ENCODE measurements at regions not wholly inside any gene's neighbourhood (a gene's known extent, or its start where the extent isn't known, plus 50 kb on each side); places are given as distances from the start of the nearest gene placed in this dataset.
A peak's percentile ranks its signal among the peaks of the same experiment; 100 is the strongest.
"Not testable (repeated sequence)": the region's sequence is repeated elsewhere in the genome, so short reads cannot be mapped to it uniquely, and the experiment has no call there.

DNA sequence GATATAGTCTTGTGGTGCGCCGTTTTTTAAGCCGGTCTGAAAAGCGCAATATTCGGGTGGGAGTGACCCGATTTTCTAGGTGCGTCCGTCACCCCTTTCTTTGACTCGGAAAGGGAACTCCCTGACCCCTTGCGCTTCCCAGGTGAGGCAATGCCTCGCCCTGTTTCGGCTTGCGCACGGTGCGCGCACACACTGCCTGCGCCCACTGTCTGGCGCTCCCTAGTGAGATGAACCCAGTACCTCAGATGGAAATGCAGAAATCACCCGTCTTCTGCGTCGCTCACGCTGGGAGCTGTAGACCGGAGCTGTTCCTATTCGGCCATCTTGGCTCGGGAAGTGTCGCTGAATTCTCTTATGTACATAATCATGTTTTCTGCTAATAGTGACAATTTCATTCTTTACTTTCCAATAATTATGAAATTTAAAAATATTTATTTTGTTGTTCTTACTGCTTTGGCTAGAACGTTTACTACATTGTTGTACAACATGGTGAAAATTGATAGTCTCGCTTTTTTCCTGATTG, 61.2 kb upstream of the MINDY3 start:
- intact Hi-C loops (cut with DNase I); DNase-seq: not testable (repeated sequence)

DNA sequence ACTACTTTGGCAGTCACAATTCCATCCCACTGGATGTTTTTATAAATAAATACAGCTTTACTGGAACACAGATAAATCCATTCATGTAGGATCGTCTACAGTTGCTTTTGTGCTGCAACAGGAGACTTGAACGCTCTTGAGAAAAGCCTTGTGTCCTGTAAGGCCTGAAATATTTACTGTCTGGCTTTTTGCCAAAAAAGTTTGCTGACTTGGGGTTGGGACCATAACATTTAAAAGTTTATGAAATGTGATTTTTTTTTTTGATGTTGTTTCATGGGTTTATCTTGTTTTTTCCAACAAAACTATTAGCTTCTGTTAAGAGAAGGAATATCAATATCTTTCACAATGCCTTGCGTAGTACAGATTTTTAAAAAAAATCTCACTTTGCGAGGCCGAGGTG, 71.1 kb upstream of the MINDY3 start:
- intact Hi-C loops (cut with DNase I), result no loop called here
- DNase-seq, result no peak

DNA sequence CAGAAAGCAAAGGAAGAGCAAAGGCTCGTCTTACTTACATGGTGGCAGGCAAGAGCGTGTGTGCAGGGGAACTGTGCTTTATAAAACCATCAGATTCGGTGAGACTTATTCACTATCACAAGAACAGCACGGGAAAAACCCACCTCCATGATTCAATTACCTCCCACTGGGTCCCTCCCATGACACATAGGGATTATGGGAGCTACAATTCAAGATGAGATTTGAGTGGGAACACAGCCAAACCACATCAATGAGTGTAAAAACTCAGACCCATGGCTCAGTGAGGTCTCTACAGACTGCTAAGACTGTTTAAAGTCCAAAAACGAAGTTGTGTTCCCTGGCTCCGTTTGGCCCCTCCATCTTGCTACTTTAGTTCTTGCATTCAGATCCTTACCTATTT, 79.2 kb upstream of the MINDY3 start:
- DNase-seq; intact Hi-C loops (cut with DNase I): not testable (repeated sequence)

DNA sequence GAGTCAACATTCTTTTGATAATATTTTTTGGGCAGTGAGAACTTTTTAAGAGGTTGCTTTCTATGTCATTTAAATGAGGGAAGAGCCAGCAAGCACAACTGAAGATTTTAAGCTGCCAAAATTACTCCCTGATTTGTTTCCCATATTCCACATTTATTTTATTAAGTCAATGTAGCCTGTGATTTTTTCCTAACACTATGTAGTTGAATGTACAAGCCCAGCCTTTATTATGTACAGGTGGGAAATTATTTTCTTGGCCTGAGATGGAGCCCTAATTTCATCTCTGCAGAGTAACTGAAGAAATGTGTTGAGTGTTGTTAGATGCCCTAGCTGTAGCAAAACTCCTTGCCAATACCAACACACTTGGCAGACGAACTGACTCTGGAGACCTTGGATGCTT, 83.1 kb upstream of the MINDY3 start:
- no peak for DNase-seq
- intact Hi-C loops (cut with DNase I), result no loop called here

DNA sequence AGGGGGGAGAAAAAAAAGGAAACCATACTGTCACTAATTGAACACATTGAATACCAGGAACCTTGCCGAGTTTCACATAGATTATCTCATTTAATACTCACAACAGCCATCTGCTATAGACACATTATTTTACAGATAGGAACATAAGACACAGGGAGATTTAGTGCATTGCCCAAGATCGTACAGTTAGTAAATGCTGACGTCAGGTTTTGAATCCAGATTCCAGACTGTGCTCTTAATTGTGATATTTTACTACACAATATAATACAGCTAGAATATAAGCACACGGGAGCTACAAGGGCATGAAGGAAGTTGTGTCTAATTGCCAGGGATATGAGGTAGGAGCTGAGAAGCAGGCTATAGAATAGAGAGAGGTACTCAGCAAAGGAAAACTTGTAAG, 93.9 kb upstream of the MINDY3 start:
- intact Hi-C loops (cut with DNase I), result no loop called here
- no peak for DNase-seq

DNA sequence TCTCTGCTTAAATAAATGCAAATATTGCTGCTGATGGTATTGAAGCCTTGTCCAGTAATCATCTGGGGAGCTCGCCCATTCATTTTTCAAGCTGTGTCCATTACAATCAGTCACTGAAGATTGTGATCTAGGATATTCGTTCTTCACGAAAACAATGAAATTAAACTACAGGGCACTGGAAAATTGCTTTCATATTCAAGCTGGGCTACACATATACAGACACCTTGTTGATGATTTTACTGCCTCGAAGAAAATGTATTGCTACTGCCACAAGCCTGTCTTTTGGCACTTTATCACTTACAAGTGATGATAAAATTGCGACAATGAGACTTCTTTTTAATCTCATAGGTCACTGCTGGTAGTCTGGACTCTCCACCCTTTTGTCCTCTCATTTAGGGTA, 100.0 kb upstream of the MINDY3 start:
- intact Hi-C loops (cut with DNase I), result no loop called here
- DNase-seq, result no peak

DNA sequence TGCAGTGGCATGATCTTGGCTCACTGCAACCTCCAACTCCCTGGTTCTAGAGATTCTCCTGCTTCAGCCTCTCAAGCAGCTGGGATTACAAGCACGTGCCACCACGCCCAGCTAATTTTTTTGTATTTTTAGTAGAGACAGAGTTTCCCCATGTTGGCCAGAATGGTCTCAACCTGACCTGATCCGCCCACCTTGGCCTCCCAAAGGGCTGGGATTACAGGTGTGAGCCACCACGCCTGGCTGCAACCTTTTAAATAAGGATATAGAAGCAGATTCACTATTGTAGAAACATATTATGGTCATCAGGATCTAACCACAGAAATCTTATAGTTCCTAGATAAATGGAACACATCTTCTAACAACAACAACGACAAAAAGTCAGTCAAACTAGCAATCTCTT, 112.4 kb upstream of the MINDY3 start:
- peak in 1 of 10 donors; percentile 64 for DNase-seq
- intact Hi-C loops (cut with DNase I), result not testable (repeated sequence)

DNA sequence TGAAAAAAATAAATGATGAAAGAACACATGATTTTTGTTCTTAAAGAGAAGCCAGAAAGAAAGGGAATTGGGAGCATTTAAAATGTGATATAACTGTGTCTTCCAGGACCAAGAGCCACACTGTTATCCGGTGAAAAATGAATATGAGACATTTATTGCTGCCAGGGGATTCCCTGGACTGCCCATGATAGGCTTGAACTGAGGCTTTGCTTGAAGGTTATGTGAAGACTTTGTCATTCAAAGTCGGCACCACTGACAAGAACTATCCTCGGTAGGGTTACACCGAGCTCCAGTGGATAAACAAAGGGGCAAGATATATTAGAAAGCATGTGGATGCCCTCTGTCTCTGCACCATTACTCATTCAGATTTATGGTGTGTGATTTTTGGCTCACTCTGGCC, 125.4 kb upstream of the MINDY3 start:
- intact Hi-C loops (cut with DNase I), result no loop called here
- DNase-seq, result no peak

DNA sequence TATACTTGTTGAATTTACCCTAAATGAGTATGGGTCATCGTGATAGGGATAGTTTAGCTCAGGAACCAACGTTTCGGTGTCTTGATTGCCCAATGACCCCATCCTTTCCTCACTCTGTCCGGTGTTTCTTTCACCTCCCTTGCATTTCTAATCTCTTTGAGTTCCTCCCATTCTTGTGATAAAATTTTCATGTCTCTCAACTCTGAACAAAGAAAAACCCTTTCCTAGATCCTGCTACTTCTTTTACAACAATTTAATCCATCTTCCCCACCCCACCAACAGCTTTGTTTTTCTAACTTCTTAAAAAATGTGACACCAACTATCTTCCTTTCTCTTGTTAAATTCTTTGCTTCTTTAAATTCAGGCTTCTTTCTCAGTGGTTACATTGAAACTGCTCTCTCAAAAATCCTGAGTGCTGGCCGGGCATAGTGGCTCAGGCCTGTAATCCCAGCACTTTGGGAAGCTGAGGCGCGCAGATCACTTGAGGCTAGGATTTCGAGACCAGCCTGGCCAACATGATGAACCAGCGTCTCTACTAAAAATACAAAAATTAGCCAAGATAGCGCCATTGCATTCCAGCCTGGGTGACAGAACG, 130.3 kb upstream of the MINDY3 start:
- intact Hi-C loops (cut with DNase I), result no loop called here

DNA sequence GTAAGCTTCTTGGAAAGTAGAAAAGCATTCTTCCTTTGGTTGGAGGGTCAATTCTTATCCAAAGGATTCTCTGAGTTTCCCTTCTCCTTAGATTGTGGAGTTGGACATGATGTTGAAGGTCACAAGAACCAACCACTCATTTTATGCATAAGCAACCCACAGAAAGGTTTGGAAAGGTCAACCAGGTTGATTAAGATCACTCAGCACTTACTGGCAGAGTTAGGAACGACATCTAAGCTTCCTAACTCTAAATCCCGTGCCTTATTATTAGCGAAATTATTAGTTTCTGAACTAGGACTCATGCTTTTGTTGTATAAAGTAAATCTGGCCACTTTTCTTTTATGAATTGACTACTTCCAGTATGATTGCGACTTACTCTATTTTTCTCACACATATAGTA, 137.0 kb upstream of the MINDY3 start:
- DNase-seq, result no peak
- intact Hi-C loops (cut with DNase I), result no loop called here

More for the DNA sequence above, 130.3 kb upstream of the MINDY3 start:
- DNase-seq, result no peak

DNA sequence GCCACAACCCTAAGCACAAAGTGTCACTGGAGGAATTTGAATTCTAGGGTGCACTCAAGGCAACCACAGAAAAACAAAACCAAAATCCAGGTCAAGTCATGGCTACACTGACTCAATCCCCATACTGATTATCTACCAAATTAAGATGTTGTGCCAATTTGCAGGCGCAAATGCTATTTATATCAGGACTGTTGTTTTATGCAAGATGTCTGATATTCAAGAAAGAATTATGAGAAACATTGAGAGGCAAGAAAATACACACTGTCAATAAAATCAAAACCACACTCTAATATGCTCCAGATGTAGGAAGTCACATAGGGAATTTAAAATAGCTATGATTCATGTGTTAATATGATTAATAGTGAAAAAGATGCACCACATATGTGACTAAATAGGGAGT, 141.3 kb upstream of the MINDY3 start:
- intact Hi-C loops (cut with DNase I), result no loop called here
- DNase-seq, result no peak

DNA sequence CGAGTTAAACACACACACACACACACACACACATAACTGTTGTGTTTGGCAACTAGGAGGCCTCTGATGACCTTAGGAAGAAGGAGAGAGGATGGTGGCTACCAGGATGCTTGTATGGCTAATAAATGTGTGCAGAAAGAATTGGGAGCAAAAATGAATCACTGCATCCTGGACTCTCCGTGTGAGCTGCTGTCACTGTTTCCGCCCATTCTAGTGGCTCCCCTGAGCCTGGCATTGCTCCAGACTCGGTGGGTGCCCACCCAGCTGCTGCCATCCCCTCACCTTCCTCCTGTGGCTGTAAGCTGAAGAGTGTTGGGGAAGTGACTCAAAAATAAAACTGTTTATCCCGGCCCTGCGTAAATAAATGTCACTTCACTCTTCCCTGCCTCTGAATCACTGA, 149.5 kb upstream of the MINDY3 start:
- intact Hi-C loops (cut with DNase I), result no loop called here
- no peak for DNase-seq

DNA sequence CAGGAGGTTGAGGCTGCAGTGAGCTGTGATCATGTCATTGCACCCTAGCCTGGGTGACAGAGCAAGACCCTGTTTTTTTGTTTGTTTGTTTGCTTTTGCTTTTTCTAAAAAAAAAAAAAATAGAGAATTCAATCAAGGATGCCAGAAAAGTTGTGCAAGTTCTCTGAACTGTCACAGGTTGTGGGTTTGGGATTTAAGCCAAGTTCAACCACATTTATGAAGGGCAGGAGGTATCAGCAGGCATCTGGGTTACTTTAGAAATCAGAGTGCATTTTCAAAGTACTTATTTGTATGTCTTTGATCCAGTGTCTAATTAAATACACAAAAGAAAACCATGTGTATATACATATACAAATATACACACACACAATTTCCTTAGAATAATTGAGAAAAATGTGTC, 151.2 kb upstream of the MINDY3 start:
- DNase-seq, result no peak
- intact Hi-C loops (cut with DNase I), result no loop called here

DNA sequence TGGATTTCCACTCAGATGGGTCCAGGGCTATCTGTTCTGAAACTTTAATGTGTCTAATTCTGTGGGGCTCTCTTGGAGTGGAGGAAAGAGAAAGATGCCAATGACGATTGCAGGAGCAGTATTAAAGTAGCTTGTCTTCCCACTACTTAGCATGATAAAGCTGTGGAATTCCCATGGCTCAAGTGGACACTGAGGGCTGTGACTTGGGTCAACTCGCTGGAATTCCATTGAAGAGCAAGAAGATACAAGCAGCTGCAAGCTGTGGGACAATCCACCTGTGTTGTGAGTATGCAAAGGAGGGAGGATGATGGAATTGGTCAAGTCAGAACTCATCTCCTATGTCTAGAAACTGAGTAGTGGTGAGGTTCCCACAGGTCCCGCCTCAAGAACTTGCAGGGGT, 154.2 kb upstream of the MINDY3 start:
- intact Hi-C loops (cut with DNase I), result no loop called here
- no peak for DNase-seq

DNA sequence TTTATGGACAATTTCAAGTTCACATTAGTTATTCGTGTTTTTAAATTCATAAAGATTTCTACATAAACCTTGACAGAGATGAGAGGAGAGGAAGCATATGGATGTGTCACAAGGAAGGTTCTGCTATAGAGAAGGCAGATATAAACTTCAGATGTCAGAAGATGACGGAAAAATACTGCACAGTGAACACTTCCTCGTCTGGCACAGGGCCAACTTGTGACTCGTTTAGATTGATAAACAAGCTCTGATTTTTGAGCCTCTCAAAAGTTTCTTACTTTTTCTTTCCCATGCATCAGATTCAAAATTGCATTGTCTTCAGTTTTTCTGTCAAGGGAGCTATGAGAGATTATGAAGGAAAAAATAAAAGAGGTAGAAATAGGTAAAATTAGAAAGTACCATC, 156.4 kb upstream of the MINDY3 start:
- intact Hi-C loops (cut with DNase I), result no loop called here
- no peak for DNase-seq

DNA sequence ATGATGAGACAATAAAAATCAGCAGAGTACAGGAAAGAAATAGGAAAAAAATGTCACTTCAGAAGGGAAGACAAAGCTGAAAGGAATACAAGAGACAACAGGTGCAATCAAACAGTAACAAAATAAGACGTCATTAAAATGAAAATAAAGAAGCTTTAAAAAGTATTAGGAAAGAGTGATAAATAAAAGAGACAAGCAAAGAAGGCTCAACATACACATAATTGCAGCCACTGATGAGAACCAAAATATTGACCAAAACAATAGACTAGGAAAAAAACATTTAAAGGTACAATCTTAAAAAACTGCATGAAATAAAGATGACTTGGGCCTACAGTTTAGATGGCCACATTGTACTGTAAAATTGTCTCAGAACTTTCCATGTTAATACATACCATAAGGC, 160.5 kb upstream of the MINDY3 start:
- DNase-seq, result no peak
- intact Hi-C loops (cut with DNase I), result no loop called here

DNA sequence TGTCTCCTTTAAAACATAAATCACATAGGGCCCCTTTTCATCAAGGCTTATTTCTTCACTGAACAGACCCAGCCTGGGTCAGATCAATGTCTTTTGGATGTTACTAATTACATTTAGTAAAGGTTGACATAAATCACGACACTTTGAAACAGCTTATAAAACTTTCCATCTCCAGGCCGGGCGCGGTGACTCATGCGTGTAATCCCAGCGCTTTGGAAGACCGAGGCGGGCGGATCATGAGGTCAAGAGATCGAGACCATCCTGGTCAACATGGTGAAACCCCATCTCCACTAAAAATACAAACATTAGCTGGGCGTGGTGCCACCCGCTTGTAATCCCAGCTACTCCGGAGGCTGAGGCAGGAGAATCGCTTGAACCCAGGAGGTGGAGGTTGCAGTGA, 166.5 kb upstream of the MINDY3 start:
- intact Hi-C loops (cut with DNase I), result not testable (repeated sequence)
- peak in 1 of 10 donors; percentile 63 for DNase-seq

DNA sequence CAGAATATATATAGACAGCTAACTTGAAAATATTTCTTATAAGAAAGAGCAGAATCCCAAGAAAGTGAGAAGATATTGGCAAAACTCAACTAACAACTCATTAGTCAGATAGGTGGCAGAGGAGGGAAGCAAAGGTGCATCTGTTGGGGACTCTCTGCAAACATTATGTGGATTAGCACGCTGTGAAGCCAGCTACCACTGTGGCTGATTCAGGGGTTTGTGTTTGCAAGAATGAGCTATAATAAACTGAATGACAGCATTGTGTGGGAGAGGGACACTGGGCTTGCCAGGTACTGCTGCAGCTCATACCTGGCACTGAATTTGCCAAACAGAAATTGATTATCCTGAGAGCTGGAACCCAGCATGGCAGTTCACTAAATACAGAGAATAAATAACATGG, 170.3 kb upstream of the MINDY3 start:
- intact Hi-C loops (cut with DNase I), result no loop called here
- DNase-seq, result no peak

DNA sequence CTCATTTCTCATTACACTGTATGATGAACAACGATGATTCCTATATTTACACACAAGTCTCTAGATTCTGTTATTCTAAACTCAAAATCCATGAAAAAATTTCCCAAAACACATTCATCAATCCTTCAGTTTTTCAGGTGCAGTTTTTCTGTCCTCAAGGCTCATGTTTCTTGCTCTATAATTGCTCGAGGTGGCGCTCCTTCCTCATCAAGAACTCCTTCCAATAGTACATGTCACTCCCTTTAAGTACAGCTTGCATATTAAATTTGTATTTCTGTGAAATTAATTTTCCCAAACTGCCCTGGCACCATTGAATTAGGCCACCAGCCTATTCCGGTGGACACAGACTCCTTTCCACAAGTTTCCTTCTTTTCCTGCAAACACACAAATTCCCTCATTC, 188.7 kb upstream of the MINDY3 start:
- intact Hi-C loops (cut with DNase I), result no loop called here
- no peak for DNase-seq

DNA sequence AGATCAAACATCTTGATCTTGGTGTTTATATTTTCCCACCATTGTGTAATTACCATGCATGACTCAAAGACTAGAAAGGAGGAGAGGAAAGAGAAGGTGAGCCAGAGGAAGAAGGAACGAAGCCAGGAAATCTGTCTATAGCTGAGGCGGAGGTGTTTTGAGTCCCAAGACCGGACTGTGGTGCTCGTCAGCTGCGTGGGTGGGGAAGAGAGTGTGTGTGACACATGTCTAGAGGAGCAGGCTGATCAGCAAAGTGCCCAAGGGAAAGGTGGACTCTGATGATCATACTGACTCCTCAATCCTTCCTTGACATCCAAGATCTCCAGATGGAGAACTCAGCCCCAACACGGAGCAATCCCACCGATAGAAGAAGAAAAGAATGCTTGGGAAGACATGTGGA, 189.5 kb upstream of the MINDY3 start:
- peak in 7 of 10 donors; percentile 5 to 88 (median 29) for DNase-seq
- intact Hi-C loops (cut with DNase I), result no loop called here

DNA sequence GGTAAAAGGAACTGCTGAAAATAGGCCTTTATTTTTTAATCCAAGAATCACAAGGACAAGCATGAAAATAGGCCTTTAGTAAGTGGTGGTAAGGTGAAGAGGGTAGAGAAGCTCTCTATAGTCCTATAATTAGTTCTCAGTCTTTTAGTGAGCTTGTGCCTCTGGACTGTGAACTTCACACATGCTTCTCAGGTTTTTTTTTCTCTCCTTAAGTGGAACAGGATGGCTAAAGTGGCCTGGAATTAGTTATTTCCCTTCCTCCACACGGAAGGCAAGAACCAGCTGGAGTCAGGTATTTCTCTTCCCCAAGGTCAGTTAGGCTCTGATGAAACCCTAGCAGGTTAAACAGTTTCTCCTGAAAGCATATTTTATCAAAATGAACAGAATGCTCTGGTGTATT, 203.0 kb upstream of the MINDY3 start:
- intact Hi-C loops (cut with DNase I), result no loop called here
- no peak for DNase-seq

DNA sequence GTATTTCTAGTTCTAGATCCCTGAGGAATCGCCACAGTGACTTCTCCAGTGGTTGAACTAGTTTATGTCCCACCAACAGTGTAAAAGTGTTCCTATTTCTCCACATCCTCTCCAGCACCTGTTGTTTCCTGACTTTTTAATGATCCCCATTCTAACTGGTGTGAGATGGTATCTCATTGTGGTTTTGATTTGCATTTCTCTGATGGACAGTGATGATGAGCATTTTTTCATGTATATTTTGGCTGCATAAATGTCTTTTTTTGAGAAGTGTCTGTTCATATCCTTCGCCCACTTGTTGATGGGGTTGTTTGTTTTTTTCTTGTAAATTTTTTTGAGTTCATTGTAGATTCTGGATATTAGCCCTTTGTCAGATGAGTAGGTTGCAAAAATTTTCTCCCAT, 223.2 kb upstream of the MINDY3 start:
- intact Hi-C loops (cut with DNase I), result not testable (repeated sequence)

DNA sequence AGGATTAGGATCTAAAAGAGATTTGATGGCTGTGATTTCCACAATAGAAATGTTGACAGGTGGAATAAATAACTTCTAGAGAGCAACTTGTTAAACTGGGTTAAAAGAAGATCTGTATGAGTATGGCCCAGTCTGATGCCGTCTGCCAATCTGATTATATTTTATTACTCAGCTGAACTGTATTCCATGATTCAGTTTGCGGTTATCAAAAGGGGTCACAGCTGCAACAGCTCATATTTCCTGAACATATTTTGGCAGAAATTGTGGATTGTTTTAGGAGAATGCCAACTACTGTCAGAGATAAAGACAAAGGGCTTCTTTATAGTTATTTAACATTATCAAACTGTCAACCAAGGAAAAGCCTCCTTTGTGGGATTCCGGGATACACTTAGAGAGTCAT, 244.8 kb upstream of the MINDY3 start:
- intact Hi-C loops (cut with DNase I), result no loop called here
- no peak for DNase-seq

More for the DNA sequence above, 223.2 kb upstream of the MINDY3 start:
- not testable (repeated sequence) for DNase-seq

Data from posterior cingulate gyrus (tissue), 11 donors.